SK-N-SH treated with all-trans-retinoic acid at 6 μM for 48 hours (cell line): ENCODE measurements at regions not wholly inside any gene's neighbourhood (a gene's known extent, or its start where the extent isn't known, plus 50 kb on each side); places are given as distances from the start of the nearest gene placed in this dataset.

Experiments
- ARNTL ChIP-seq: fragments of 450-650 bp; formaldehyde crosslinking; IDR thresholded peaks from 2 replicates; pipeline ENCODE4 v1.5.0; 2020; ENCODE audit warnings: low read depth, mild to moderate bottlenecking, moderate library complexity, borderline replicate concordance
- CREB5 ChIP-seq: fragments of 250-450 bp; sonication (Bioruptor Pico); IDR thresholded peaks from 2 replicates; pipeline ENCODE4 v1.5.1; 2020; ENCODE audit warnings: low read depth, mild to moderate bottlenecking, moderate library complexity
- CSDC2 ChIP-seq: fragments of 250-450 bp; sonication (Bioruptor Pico); IDR thresholded peaks from 2 replicates; pipeline ENCODE4 v1.5.0; 2020; ENCODE audit warnings: mild to moderate bottlenecking, moderate library complexity
- CSRNP3 ChIP-seq: fragments of 250-450 bp; sonication (Bioruptor Pico); IDR thresholded peaks from 2 replicates; pipeline ENCODE4 v1.5.1; 2021; ENCODE audit warnings: mild to moderate bottlenecking, moderate library complexity
- PATZ1 ChIP-seq: fragments of 250-450 bp; sonication (Bioruptor Pico); IDR thresholded peaks from 2 replicates; pipeline ENCODE4 v1.8.0; 2020; ENCODE audit warnings: mild to moderate bottlenecking, moderate library complexity, borderline replicate concordance
- POU6F1 ChIP-seq: fragments of 250-450 bp; sonication (Bioruptor Pico); IDR thresholded peaks from 2 replicates; pipeline ENCODE4 v1.8.0; 2021; ENCODE audit warnings: low read depth, mild to moderate bottlenecking, moderate library complexity, borderline replicate concordance
- RARB ChIP-seq: fragments of 250-450 bp; sonication (Bioruptor Pico); IDR thresholded peaks from 2 replicates; pipeline ENCODE4 v1.8.0; 2021; ENCODE audit warnings: mild to moderate bottlenecking, moderate library complexity
- SNAI2 ChIP-seq: fragments of 250-450 bp; sonication (Bioruptor Pico); IDR thresholded peaks from 2 replicates; pipeline ENCODE4 v1.5.0; 2020; ENCODE audit warnings: mild to moderate bottlenecking, moderate library complexity
- TCF4 ChIP-seq: fragments of 250-450 bp; sonication (Bioruptor Pico); IDR thresholded peaks from 2 replicates; pipeline ENCODE4 v1.8.0; 2021; ENCODE audit warnings: mild to moderate bottlenecking, moderate library complexity, borderline replicate concordance
- TOX ChIP-seq: fragments of 250-450 bp; sonication (Bioruptor Pico); IDR thresholded peaks from 2 replicates; pipeline ENCODE4 v1.8.0; 2021; ENCODE audit warnings: mild to moderate bottlenecking, moderate library complexity, borderline replicate concordance
- TSHZ2 ChIP-seq: fragments of 250-450 bp; sonication (Bioruptor Pico); IDR thresholded peaks from 2 replicates; pipeline ENCODE4 v1.5.0; 2020; ENCODE audit warnings: mild to moderate bottlenecking, moderate library complexity
- ZNF565 ChIP-seq: fragments of 450-650 bp; formaldehyde crosslinking; conservative IDR thresholded peaks from 2 replicates; pipeline ENCODE4 v1.5.0; 2020; ENCODE audit warnings: low read depth, mild to moderate bottlenecking, moderate library complexity
- ZNF70 ChIP-seq: fragments of 450-650 bp; formaldehyde crosslinking; IDR thresholded peaks from 2 replicates; pipeline ENCODE4 v1.5.0; 2020; ENCODE audit warnings: mild to moderate bottlenecking, moderate library complexity
- ZNF8 ChIP-seq: fragments of 450-650 bp; formaldehyde crosslinking; IDR thresholded peaks from 2 replicates; pipeline ENCODE4 v1.5.0; 2020; ENCODE audit warnings: mild to moderate bottlenecking, moderate library complexity

GRCh38 chr13:37194428-37194861 lies 89.0 kb upstream of the CSNK1A1L start:
- no peak for TF ChIP-seq ARNTL (CRISPR knock-in tag)
- TF ChIP-seq POU6F1, result no peak
- TF ChIP-seq PATZ1 (CRISPR knock-in tag), result no peak
- TF ChIP-seq CREB5, result no peak
- no peak for TF ChIP-seq RARB (CRISPR knock-in tag)
- TF ChIP-seq ZNF565, result no peak
- no peak for TF ChIP-seq CSRNP3 (CRISPR knock-in tag)
- no peak for TF ChIP-seq TOX (CRISPR knock-in tag)
- TF ChIP-seq ZNF8, result no peak
- TF ChIP-seq TSHZ2 (CRISPR knock-in tag), result no peak
- TF ChIP-seq SNAI2, result no peak
- TF ChIP-seq TCF4 (CRISPR knock-in tag), result no peak
- no peak for TF ChIP-seq CSDC2 (CRISPR knock-in tag)
- TF ChIP-seq ZNF70 (CRISPR knock-in tag), result no peak
